Psoas muscle (tissue), 7 donors: ENCODE measurements at regions not wholly inside any gene's neighbourhood (a gene's known extent, or its start where the extent isn't known, plus 50 kb on each side); places are given as distances from the start of the nearest gene placed in this dataset.

Experiments used
- ATAC-seq, 4 donors: fragments of 200-7000 bp; cut with Tn5 transposase; one replicate each; pipeline ENCODE4 v1.9.1; 2020; ENCODE audit warnings: moderate library complexity in 3 of 4, mild to moderate bottlenecking in 2 of 4
- DNase-seq, 2 donors: peaks; one replicate each; pipeline ENCODE4 v3.0.0-alpha.2; 2020
- H3K27ac ChIP-seq: fragments of 200-600 bp; one replicate; pipeline ENCODE4 v1.8.0; 2022
- H3K27me3 ChIP-seq, 3 donors: fragments of 200-600 bp in 1 of 3; one replicate each; pipeline versions ENCODE4 v1.6.1 to v1.8.0; 2013 to 2022; ENCODE audit warnings: low read length in 2 of 3, mild to moderate bottlenecking in 2 of 3, moderate library complexity in 1 of 3; ENCODE audit not compliant: insufficient read depth in 3 of 3
- H3K36me3 ChIP-seq, 2 donors: fragments of 200-600 bp in 1 of 2; one replicate each; pipeline versions ENCODE4 v1.6.1 to v1.8.0; 2013 to 2022; ENCODE audit warnings: low read depth in 1 of 2, mild to moderate bottlenecking in 1 of 2, moderate library complexity in 1 of 2; ENCODE audit not compliant: insufficient read depth in 1 of 2
- H3K4me1 ChIP-seq: fragments of 200-600 bp; one replicate; pipeline ENCODE4 v1.8.0; 2022
- H3K4me3 ChIP-seq: fragments of 200-600 bp; one replicate; pipeline ENCODE4 v1.8.0; 2022; ENCODE audit warnings: mild to moderate bottlenecking
- H3K9me3 ChIP-seq: fragments of 200-600 bp; one replicate; pipeline ENCODE4 v1.8.0; 2022
- WGBS, 3 donors: extraction: QIAGEN DNeasy Blood & Tissue Kit; methylation state at CpG; one replicate each; pipeline versions ENCODE4 v1.1.6 to v1.1.7; 2013; 5-methylcytosine and 5-hydroxymethylcytosine counted together
- intact Hi-C, 2 donors: fragments of 100-400 bp; cut with DNase I; formaldehyde crosslinking; loops; one replicate each; pipeline versions ENCODE4 v1.11.0 to v1.14.2; 2022
- TF ChIP-seq, protein P1 (sequence below): fragments of 200-600 bp; IDR thresholded peaks from one replicate; pipeline ENCODE4 v1.8.0; 2022; ENCODE audit warnings: antibody characterized with exemption
- donor health status: healthy with polysubstance abuse.
- donor health status: DM: no; HTN: no; CAD: no; lungs with moderate emphysema.
- donor health status: Bipolar disorder and iron deficiency.
- donor health status: healthy.
- donor health status: DM: yes; HTN: yes; CAD: no.
- donor health status: DM: no; HTN: no; CAD: no.
- donor health status: DM: yes; HTN: yes; CAD: no.

DNA sequence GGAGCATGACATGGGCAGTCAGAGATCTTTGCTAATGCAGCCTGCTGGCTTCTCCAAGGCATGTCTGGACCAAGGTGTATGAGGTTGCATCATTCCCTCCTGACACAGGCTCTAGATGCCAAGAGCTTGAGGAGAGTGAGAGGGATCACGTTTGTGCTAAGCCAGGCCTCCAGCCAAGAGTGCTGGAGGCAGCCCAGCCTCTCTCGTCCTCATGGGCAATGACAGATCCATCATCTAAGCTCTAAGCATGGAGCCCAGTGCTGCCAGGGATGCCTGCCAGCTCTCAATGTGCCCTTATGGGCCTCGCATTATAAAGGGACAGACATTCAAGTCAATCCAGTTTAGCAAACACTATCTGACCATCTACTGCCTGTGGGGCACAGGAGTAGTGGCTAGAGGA lies 136.3 kb upstream of the VSTM2B start:
- no peak overlapping the region for H3K27ac ChIP-seq
- H3K4me3 ChIP-seq = no peak overlapping the region
- peaks cover 6% of the 10 kb centered on the region for H3K9me3 ChIP-seq
- TF ChIP-seq, protein P1, sequence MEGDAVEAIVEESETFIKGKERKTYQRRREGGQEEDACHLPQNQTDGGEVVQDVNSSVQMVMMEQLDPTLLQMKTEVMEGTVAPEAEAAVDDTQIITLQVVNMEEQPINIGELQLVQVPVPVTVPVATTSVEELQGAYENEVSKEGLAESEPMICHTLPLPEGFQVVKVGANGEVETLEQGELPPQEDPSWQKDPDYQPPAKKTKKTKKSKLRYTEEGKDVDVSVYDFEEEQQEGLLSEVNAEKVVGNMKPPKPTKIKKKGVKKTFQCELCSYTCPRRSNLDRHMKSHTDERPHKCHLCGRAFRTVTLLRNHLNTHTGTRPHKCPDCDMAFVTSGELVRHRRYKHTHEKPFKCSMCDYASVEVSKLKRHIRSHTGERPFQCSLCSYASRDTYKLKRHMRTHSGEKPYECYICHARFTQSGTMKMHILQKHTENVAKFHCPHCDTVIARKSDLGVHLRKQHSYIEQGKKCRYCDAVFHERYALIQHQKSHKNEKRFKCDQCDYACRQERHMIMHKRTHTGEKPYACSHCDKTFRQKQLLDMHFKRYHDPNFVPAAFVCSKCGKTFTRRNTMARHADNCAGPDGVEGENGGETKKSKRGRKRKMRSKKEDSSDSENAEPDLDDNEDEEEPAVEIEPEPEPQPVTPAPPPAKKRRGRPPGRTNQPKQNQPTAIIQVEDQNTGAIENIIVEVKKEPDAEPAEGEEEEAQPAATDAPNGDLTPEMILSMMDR = no peak
- DNase-seq (no peak), ATAC-seq (no peak)
- intact Hi-C loops = no loop called here
- H3K27me3 ChIP-seq = peaks cover 0 to 5% (median 4%) of the 10 kb centered on the region in 3 donors
- no peaks in the 10 kb centered on the region for H3K4me1 ChIP-seq
- WGBS, 3 donors = 9 to 23% (median 13%) methylated on average over 3 of the region's 3 CpGs
- H3K36me3 ChIP-seq = no peaks in the 10 kb centered on the region

DNA sequence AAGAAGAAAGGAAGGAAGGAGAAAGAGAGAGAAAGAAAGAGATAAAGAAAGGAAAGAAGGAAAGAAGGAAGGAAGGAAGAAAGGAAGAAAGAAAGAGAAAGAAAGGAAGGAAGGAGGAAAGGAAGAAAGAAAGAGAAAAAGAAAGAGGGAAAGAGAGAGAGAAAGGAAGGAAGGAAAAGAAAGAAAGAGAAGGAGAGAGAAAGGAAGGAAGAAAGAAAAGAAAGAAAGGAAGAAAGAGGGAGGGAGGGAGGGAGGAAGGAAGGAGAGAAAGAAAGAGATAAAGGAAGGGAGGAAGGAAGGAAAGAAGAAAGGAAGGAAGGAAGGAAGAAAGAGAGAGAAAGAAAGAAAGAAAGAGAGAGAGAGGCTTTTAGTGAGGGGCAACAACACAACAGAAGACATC lies 135.1 kb upstream of the VSTM2B start:
- Histone ChIP-seq H3K4me3 (no peak overlapping the region), H3K9me3 (peaks cover 6% of the 10 kb centered on the region), H3K27ac (no peak overlapping the region), H3K36me3 (no peaks in the 10 kb centered on the region), H3K27me3 (peaks cover 0 to 5% (median 4%) of the 10 kb centered on the region in 3 donors), H3K4me1 (no peaks in the 10 kb centered on the region)
- DNase-seq (no peak), ATAC-seq (no peak)
- TF ChIP-seq, protein P1 = no peak
- intact Hi-C loops = no loop called here

DNA sequence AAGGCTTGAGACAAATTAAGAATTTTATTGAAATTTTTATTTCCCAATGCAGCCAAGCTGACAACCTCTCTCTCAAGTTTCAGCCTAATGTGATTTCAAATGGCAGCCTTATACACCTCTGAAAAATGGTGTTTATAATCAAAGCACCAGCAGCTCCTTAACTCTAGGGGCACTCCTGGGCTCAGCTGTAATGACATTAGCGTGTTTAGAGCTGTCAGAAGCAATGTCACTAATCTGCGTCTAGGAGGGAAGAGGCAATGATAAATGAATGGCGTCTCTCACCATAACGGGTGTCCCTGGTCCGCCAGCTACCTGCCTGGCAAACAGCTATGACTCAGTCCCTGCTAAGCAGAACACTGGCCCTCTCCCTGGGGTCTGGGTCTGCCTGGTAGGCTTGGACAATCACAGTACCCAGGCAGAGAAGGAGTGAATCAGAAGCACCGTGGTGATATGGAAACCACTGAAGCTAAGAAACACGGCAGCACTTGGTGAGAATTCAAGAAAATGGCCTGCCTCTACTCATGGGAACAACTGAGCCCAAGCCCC lies 131.8 kb upstream of the VSTM2B start:
- H3K9me3 ChIP-seq = peaks cover 6% of the 10 kb centered on the region
- ATAC-seq (no peak), DNase-seq (no peak)
- WGBS, 3 donors = 60 to 72% (median 61%) methylated on average over 7 of the region's 7 CpGs
- H3K36me3 ChIP-seq = no peaks in the 10 kb centered on the region
- TF ChIP-seq, protein P1 = no peak
- intact Hi-C loops = no loop called here
- peaks cover 0 to 5% (median 0%) of the 10 kb centered on the region in 3 donors for H3K27me3 ChIP-seq
- no peak overlapping the region for H3K4me3 ChIP-seq
- no peak overlapping the region for H3K27ac ChIP-seq
- no peaks in the 10 kb centered on the region for H3K4me1 ChIP-seq

DNA sequence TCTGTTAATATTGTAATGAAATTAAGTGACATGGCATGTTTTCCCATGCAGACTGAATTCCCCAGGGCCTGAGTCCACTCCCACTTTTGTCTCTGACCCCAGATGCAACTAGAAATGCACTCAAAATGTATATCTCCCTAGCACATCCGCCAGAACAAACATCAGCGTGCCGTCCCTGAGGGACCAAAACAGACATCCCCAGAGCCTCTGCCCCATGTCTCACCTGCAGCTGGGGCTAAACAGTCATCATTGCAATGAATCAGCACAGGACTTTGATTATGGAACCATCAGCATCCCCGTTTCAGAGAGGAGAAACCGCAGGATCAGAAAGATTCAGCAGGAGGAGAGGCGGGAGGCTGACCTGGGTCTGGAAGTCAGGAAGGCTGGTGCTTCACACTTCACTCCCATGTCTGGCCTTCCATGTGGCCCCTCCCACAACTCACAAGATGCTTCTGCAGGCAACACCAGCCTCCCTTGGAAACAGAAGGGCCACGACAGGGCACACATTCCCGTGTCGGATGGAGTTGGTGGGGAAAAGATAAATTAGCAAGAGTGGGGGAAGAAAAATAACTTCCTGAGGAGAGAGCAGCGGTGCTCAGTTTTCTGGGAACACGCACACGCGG lies 130.6 kb upstream of the VSTM2B start:
- TF ChIP-seq, protein P1 = no peak
- DNase-seq (no peak), ATAC-seq (no peak)
- no peak overlapping the region for H3K27ac ChIP-seq
- no peaks in the 10 kb centered on the region for H3K36me3 ChIP-seq
- peaks cover 0 to 7% (median 1%) of the 10 kb centered on the region in 3 donors for H3K27me3 ChIP-seq
- intact Hi-C loops = no loop called here
- H3K4me1 ChIP-seq = no peaks in the 10 kb centered on the region
- H3K4me3 ChIP-seq = no peak overlapping the region
- H3K9me3 ChIP-seq = peaks cover 6% of the 10 kb centered on the region
- 56 to 68% (median 66%) methylated on average over 13 of the region's 13 CpGs for WGBS, 3 donors
